Gastroesophageal sphincter (tissue), 4 donors: ENCODE measurements at regions not wholly inside any gene's neighbourhood (a gene's known extent, or its start where the extent isn't known, plus 50 kb on each side); places are given as distances from the start of the nearest gene placed in this dataset.
"Not testable (repeated sequence)": the region's sequence is repeated elsewhere in the genome, so short reads cannot be mapped to it uniquely, and the experiment has no call there.

Experiments
- ATAC-seq: fragments of 150-250 bp; one replicate; pipeline ENCODE4 v1.9.1; 2016; ENCODE audit warnings: mild to moderate bottlenecking, moderate library complexity
- H3K27ac ChIP-seq, 4 donors: fragments of 200-600 bp; sonication (generic) in 3 of 4; 1 replicate in 3 of 4; 2 replicates in 1 of 4; pipeline ENCODE4 v1.5.1; 2016 to 2019
- H3K27me3 ChIP-seq: fragments of 200-600 bp; sonication (generic); one replicate; pipeline ENCODE4 v1.5.1; 2019
- H3K36me3 ChIP-seq, 2 donors: fragments of 200-600 bp; sonication (generic); one replicate each; pipeline ENCODE4 v1.5.1; 2019; ENCODE audit warnings: control low read depth in 1 of 2
- H3K4me1 ChIP-seq, 3 donors: fragments of 200-600 bp; sonication (generic); 1 replicate in 2 of 3; 2 replicates in 1 of 3; pipeline ENCODE4 v1.5.1; 2016 to 2019; ENCODE audit warnings: control low read depth in 2 of 3
- H3K4me3 ChIP-seq, 2 donors: fragments of 200-600 bp; sonication (generic); one replicate each; pipeline ENCODE4 v1.5.1; 2019; ENCODE audit warnings: mild to moderate bottlenecking in 1 of 2, moderate library complexity in 1 of 2
- H3K9me3 ChIP-seq, 3 donors: fragments of 200-600 bp; sonication (generic); one replicate each; pipeline ENCODE4 v1.5.1; 2017 to 2019; ENCODE audit warnings: control low read depth in 2 of 3
- EP300 ChIP-seq: sonication (generic); formaldehyde crosslinking; IDR thresholded peaks from one replicate; pipeline ENCODE4 v1.6.1; 2017; ENCODE audit warnings: antibody characterized with exemption, mild to moderate bottlenecking
- POLR2A ChIP-seq, 2 donors: fragments of 450-650 bp; IDR thresholded peaks; one replicate each; pipeline ENCODE4 v1.6.1; 2017; ENCODE audit warnings: antibody characterized with exemption in 2 of 2, mild to moderate bottlenecking in 2 of 2, moderate library complexity in 1 of 2
- POLR2AphosphoS5 ChIP-seq: sonication (generic); formaldehyde crosslinking; IDR thresholded peaks from one replicate; pipeline ENCODE4 v1.6.1; 2017; ENCODE audit warnings: antibody characterized with exemption
- whole genome bisulfite sequencing, 2 donors: methylation state at CpG; one replicate each; pipeline ENCODE4 v1.1.5; 2018; ENCODE audit warnings: low coverage in 1 of 2; 5-methylcytosine and 5-hydroxymethylcytosine counted together
- TF ChIP-seq, protein P1 (sequence below), 4 experiments: fragments of 200-600 bp in 2 of 4; fragments of 450-650 bp in 2 of 4; sonication (generic) in 1 of 4; IDR thresholded peaks; one replicate each; pipeline ENCODE4 v1.5.1; 2017 to 2019; ENCODE audit warnings: antibody characterized with exemption in 4 of 4, mild to moderate bottlenecking in 2 of 4, moderate library complexity in 2 of 4

DNA sequence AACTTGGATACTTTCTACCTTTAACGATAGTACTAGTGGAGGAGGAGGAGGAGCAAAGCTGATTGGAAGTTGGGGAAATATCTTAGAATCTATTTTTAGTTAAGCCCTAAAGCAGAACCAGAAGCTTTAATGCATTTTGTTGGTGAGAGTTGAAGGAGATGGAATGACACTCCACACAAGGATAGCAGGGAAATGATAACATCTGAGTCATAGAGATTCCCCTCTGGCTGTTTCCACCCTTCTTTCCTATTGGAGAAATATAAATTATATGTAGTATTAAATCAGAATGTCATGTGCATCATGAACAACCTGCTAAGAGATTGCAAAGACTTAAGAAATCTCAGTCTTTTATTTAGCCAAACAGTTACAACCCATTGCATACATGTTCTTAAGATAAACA, 1357.7 kb downstream of the NCAM2 start:
- Histone ChIP-seq H3K9me3 (no peaks in the 10 kb centered on the region), H3K4me1 (no peaks in the 10 kb centered on the region), H3K27me3 (no peaks in the 10 kb centered on the region), H3K4me3 (no peak overlapping the region), H3K27ac (no peak overlapping the region), H3K36me3 (no peaks in the 10 kb centered on the region)
- ATAC-seq = no peak
- no peak for TF ChIP-seq POLR2AphosphoS5
- no peak for TF ChIP-seq EP300
- no peak for TF ChIP-seq POLR2A (IDR thresholded peaks at IDR 0.05)
- TF ChIP-seq, protein P1, sequence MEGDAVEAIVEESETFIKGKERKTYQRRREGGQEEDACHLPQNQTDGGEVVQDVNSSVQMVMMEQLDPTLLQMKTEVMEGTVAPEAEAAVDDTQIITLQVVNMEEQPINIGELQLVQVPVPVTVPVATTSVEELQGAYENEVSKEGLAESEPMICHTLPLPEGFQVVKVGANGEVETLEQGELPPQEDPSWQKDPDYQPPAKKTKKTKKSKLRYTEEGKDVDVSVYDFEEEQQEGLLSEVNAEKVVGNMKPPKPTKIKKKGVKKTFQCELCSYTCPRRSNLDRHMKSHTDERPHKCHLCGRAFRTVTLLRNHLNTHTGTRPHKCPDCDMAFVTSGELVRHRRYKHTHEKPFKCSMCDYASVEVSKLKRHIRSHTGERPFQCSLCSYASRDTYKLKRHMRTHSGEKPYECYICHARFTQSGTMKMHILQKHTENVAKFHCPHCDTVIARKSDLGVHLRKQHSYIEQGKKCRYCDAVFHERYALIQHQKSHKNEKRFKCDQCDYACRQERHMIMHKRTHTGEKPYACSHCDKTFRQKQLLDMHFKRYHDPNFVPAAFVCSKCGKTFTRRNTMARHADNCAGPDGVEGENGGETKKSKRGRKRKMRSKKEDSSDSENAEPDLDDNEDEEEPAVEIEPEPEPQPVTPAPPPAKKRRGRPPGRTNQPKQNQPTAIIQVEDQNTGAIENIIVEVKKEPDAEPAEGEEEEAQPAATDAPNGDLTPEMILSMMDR (IDR thresholded peaks at IDR 0.05) = no peak
- 83% methylated on average over 1 of the region's 1 CpG; no CpG with 5 or more reads in 1 of the 2 donors for WGBS, 2 donors

DNA sequence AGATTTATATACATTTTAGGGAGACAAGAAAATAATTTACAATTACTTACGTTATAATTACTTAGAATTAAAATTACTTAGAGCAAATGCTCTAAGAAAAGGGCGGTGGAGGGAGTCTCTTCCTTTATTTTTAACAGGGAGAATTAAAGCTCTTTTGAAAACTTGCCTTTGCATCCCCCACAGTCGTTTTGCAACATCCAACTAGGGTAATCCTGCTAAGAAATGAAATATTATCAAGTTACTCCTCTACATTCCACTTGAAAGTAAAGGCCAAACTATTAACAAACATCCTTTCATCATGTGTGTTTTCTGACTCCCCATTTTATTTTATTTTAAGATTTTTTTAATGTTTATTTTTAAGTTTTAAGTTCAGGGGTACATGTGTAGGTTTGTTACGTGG, 1358.5 kb downstream of the NCAM2 start:
- Histone ChIP-seq H3K27ac (no peak overlapping the region), H3K36me3 (no peaks in the 10 kb centered on the region), H3K27me3 (no peaks in the 10 kb centered on the region), H3K9me3 (no peaks in the 10 kb centered on the region), H3K4me3 (no peak overlapping the region), H3K4me1 (no peaks in the 10 kb centered on the region)
- no peak for TF ChIP-seq POLR2A (IDR thresholded peaks at IDR 0.05)
- no peak for TF ChIP-seq POLR2AphosphoS5
- TF ChIP-seq, protein P1 (IDR thresholded peaks at IDR 0.05) = no peak
- no peak for TF ChIP-seq EP300
- no peak for ATAC-seq
- WGBS, 2 donors = 50 to 52% methylated on average over 4 of the region's 4 CpGs

DNA sequence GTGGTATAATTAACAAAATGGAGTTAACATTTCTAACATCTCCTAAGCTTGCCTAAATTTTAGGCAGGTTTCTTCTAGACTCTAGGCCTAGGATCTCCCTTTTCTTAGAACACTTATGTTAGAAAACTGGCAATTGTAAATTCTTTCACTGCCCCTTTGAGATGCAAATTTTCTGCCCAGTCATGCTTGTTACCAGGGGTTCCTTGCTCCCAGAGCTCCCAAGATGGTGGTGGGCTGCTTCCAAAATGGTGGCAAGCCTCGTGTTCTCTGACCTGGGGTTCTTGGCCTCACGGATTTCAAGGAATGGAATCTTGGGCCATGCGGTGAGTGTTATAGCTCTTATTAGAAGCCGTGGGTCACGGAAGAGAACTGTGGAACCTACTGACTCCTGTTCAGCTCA, 1361.4 kb downstream of the NCAM2 start:
- H3K36me3 ChIP-seq, H3K27me3 ChIP-seq, ATAC-seq, H3K9me3 ChIP-seq, H3K4me3 ChIP-seq, H3K27ac ChIP-seq, H3K4me1 ChIP-seq: not testable (repeated sequence)
- WGBS, 2 donors = no CpG with 5 or more reads among the region's 5 CpGs

DNA sequence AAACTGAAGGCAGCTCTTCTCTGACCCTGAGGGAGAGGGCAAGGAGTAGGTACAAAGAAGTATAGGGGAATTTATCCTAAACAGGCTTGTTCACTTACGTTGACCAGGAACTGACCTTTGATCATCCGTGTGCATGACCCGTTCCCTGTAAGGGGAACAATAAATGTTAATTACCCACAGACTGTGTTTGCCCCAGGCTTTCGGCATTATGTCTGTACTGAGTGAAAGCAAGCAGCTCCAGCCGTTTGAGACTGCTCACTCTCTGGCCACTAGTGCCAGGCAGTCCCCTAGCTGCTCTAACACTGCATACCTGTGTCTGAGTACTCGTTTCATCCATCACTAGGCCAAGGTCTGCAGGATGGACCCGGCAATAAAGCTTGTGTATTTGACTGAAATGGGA, 1365.3 kb downstream of the NCAM2 start:
- no peaks in the 10 kb centered on the region for H3K4me1 ChIP-seq
- H3K9me3 ChIP-seq = no peaks in the 10 kb centered on the region
- no peak for ATAC-seq
- H3K27ac ChIP-seq = no peak overlapping the region
- 85 to 97% methylated on average over 3 to 7 of the region's 7 CpGs for WGBS, 2 donors
- TF ChIP-seq POLR2A (IDR thresholded peaks at IDR 0.05) = no peak
- TF ChIP-seq POLR2AphosphoS5 = no peak
- TF ChIP-seq EP300 = no peak
- H3K36me3 ChIP-seq = no peaks in the 10 kb centered on the region
- H3K27me3 ChIP-seq = no peaks in the 10 kb centered on the region
- no peak overlapping the region for H3K4me3 ChIP-seq

DNA sequence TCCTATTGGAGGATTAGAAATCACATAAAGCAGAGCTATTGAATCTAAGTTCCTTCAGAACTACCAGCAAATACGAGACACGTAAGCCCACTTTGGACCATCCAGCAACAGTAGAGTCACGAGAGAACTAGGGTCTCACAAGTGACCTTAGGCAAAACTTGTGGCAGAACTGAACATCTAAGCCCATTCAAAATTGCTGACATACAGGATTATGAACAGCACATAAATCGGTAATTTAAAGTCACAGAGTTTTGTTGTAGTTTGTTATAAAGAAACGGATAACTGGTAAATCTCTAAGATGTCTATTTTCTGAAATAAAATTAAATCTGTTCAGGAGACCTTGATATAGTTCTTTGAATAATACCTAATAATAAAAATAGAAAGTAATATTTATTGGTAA, 1366.0 kb downstream of the NCAM2 start:
- no peaks in the 10 kb centered on the region for H3K36me3 ChIP-seq
- no peaks in the 10 kb centered on the region for H3K27me3 ChIP-seq
- no peaks in the 10 kb centered on the region for H3K9me3 ChIP-seq
- 90 to 93% methylated on average over 3 to 5 of the region's 5 CpGs for WGBS, 2 donors
- TF ChIP-seq EP300 (no peak), POLR2AphosphoS5 (no peak), POLR2A (IDR thresholded peaks at IDR 0.05) (no peak)
- TF ChIP-seq, protein P1 (IDR thresholded peaks at IDR 0.05) = no peak
- no peaks in the 10 kb centered on the region for H3K4me1 ChIP-seq
- ATAC-seq = no peak
- no peak overlapping the region for H3K27ac ChIP-seq
- H3K4me3 ChIP-seq = no peak overlapping the region

DNA sequence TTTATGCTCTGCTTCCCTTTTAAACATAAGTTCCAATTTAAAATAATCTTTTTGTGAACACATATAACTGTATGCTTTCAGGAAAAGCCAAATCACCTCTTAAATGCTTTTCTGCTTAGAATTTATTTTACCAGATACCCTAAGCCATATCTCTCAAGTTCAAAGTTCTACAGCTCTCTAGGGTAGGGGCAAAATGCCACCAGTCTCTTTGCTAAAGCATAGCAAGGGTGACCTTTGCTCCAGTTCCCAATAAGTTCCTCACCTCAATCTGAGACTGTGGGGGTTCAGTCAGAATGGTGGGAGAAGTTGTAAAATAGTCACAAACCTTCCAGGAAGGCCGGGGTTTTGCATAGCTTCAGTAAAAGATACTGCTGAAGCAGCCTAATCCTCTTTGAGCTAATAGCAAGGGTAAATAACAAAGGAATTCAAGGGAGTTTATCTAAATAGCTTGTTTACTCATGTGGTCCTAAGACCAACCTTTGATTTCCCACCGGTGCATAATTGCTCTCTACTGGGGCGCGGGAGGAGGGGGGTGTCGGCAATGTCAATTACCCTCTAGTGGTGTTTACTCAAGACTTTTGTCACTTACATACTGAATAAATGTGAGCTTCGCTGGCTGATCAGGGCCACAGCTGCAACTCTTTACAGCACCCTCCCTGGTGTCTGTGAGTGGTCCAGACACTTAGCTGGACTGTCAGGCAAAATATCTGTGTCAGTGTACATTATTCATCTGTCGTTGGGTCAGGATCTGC, 1376.2 kb downstream of the NCAM2 start:
- no peak for ATAC-seq
- H3K27ac ChIP-seq = no peak overlapping the region
- H3K9me3 ChIP-seq = peaks cover 0 to 7% (median 0%) of the 10 kb centered on the region in 3 donors
- no peaks in the 10 kb centered on the region for H3K36me3 ChIP-seq
- no peak overlapping the region for H3K4me3 ChIP-seq
- WGBS, 2 donors = 5 to 24% methylated on average over 5 to 6 of the region's 7 CpGs
- peaks cover 7% of the 10 kb centered on the region for H3K27me3 ChIP-seq
- H3K4me1 ChIP-seq = no peaks in the 10 kb centered on the region
- TF ChIP-seq EP300 = no peak
- TF ChIP-seq, protein P1 (IDR thresholded peaks at IDR 0.05) = no peak
- no peak for TF ChIP-seq POLR2AphosphoS5
- no peak for TF ChIP-seq POLR2A (IDR thresholded peaks at IDR 0.05)

DNA sequence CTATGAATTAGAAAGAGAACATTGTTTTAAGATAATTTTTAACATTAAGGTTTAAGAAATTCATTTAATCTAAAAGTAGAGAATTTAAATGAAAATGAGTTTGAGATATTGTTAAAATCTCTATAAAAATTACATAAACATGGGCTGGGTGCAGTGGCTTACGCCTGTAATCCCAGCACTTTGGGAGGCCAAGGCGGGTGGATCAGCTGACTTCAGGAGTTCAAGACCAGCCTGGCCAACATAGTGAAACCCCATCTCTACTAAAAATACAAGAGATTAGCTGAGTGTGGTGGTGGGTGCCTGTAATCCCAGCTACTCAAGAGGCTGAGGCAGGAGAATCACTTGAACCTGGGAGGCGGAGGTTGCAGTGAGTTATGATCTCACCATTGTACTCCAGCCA, 1379.6 kb downstream of the NCAM2 start:
- not testable (repeated sequence) for H3K36me3 ChIP-seq, H3K4me3 ChIP-seq, H3K9me3 ChIP-seq, H3K27me3 ChIP-seq, H3K27ac ChIP-seq, H3K4me1 ChIP-seq, ATAC-seq
- WGBS, 2 donors = 89 to 92% methylated on average over 2 to 3 of the region's 3 CpGs
